ENCODE measurements at regions not wholly inside any gene's neighbourhood (a gene's known extent, or its start where the extent isn't known, plus 50 kb on each side); places are given as distances from the start of the nearest gene placed in this dataset.
"Not testable (repeated sequence)": the region's sequence is repeated elsewhere in the genome, so short reads cannot be mapped to it uniquely, and the experiment has no call there.

GRCh38 chr13:18698332-18698731 is 483.3 kb downstream of the TUBA3C start:
- DNase-seq (ENCODE audit: low read depth in 6 of 9, low spot score in 9 of 9); H3K36me3 ChIP-seq (ENCODE audit: control insufficient read depth in 2 of 2, insufficient read depth in 2 of 2, low read length in 1 of 2); H3K4me1 ChIP-seq (ENCODE audit: control insufficient read depth in 2 of 2, insufficient read depth in 2 of 2, low read length in 2 of 2); H3K27ac ChIP-seq (ENCODE audit: low read depth in 1 of 2, low read length in 1 of 2); H3K9me3 ChIP-seq (ENCODE audit: control insufficient read depth in 2 of 2, insufficient read depth in 1 of 2, low read length in 1 of 2); H3K4me3 ChIP-seq (ENCODE audit: low read length in 2 of 2); H3K27me3 ChIP-seq (ENCODE audit: control insufficient read depth in 2 of 2, insufficient read depth in 1 of 2, low read length in 1 of 2): not testable (repeated sequence)
- WGBS = 66% methylated on average over 3 of the region's 3 CpGs

DNA sequence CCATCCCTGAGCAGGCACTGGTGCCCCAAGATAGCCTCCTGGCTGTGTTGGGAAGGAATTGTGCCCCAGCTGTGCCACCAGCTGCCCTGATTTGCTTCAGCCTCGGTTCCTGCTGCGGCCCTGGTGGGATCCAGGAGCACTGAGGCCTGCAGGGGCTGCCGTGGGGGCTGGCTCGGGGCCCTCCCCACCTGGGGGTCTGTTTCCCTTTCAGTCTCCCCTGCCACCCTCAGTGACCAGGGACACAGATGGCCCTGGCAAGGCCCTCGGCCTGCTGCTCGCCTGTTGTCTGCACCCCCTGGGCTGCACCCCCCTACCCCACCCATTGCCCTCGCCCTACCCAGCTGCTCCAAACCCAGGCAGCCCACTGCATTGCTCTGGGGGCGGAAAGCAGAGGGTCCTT is 483.8 kb downstream of the TUBA3C start:
- DNase-seq (ENCODE audit: low read depth in 6 of 9, low spot score in 9 of 9); H3K4me3 ChIP-seq (ENCODE audit: low read length in 2 of 2): not testable (repeated sequence)

GRCh38 chr13:18697221-18697620 is 484.4 kb downstream of the TUBA3C start:
- 92% methylated on average over 21 of the region's 21 CpGs for WGBS
- DNase-seq (ENCODE audit: low read depth in 6 of 9, low spot score in 9 of 9); H3K4me1 ChIP-seq (ENCODE audit: control insufficient read depth in 2 of 2, insufficient read depth in 2 of 2, low read length in 2 of 2); H3K9me3 ChIP-seq (ENCODE audit: control insufficient read depth in 2 of 2, insufficient read depth in 1 of 2, low read length in 1 of 2); H3K27ac ChIP-seq (ENCODE audit: low read depth in 1 of 2, low read length in 1 of 2); H3K27me3 ChIP-seq (ENCODE audit: control insufficient read depth in 2 of 2, insufficient read depth in 1 of 2, low read length in 1 of 2); H3K4me3 ChIP-seq (ENCODE audit: low read length in 2 of 2); H3K36me3 ChIP-seq (ENCODE audit: control insufficient read depth in 2 of 2, insufficient read depth in 2 of 2, low read length in 1 of 2): not testable (repeated sequence)

More for the DNA sequence above, 483.8 kb downstream of the TUBA3C start:
- not testable (repeated sequence) for H3K4me1 ChIP-seq (ENCODE audit: control insufficient read depth in 2 of 2, insufficient read depth in 2 of 2, low read length in 2 of 2); H3K27ac ChIP-seq (ENCODE audit: low read depth in 1 of 2, low read length in 1 of 2); H3K36me3 ChIP-seq (ENCODE audit: control insufficient read depth in 2 of 2, insufficient read depth in 2 of 2, low read length in 1 of 2); H3K27me3 ChIP-seq (ENCODE audit: control insufficient read depth in 2 of 2, insufficient read depth in 1 of 2, low read length in 1 of 2); H3K9me3 ChIP-seq (ENCODE audit: control insufficient read depth in 2 of 2, insufficient read depth in 1 of 2, low read length in 1 of 2)
- 78% methylated on average over 8 of the region's 8 CpGs for WGBS

DNA sequence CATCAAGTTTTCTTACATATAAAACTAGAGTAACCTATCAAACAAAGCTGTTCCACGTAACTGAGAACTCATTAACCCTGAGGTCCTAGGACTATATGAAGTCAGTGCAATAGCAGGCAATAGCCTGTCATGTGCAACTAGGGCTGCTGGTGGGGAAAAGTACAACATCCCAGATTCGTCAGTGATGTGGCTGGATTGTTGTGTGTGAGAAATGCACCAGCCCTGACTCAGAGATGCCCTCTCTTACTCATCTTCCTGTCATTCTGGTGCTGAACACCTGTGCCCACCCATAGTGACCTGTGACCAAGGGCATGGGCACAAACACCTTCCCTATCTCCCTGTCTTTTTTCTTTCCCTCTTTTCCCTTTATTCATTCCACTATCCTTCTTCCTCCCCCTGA is 504.2 kb downstream of the TUBA3C start:
- H3K27me3 ChIP-seq (ENCODE audit: control insufficient read depth in 2 of 2, insufficient read depth in 1 of 2, low read length in 1 of 2); H3K27ac ChIP-seq (ENCODE audit: low read depth in 1 of 2, low read length in 1 of 2); H3K36me3 ChIP-seq (ENCODE audit: control insufficient read depth in 2 of 2, insufficient read depth in 2 of 2, low read length in 1 of 2); DNase-seq (ENCODE audit: low read depth in 6 of 9, low spot score in 9 of 9); H3K4me3 ChIP-seq (ENCODE audit: low read length in 2 of 2); H3K9me3 ChIP-seq (ENCODE audit: control insufficient read depth in 2 of 2, insufficient read depth in 1 of 2, low read length in 1 of 2); H3K4me1 ChIP-seq (ENCODE audit: control insufficient read depth in 2 of 2, insufficient read depth in 2 of 2, low read length in 2 of 2): not testable (repeated sequence)
- WGBS = 52% methylated on average over 2 of the region's 2 CpGs

- H3K27me3 ChIP-seq (ENCODE audit: control insufficient read depth in 2 of 2, insufficient read depth in 1 of 2, low read length in 1 of 2); H3K4me1 ChIP-seq (ENCODE audit: control insufficient read depth in 2 of 2, insufficient read depth in 2 of 2, low read length in 2 of 2); H3K27ac ChIP-seq (ENCODE audit: low read depth in 1 of 2, low read length in 1 of 2); H3K9me3 ChIP-seq (ENCODE audit: control insufficient read depth in 2 of 2, insufficient read depth in 1 of 2, low read length in 1 of 2); H3K4me3 ChIP-seq (ENCODE audit: low read length in 2 of 2); H3K36me3 ChIP-seq (ENCODE audit: control insufficient read depth in 2 of 2, insufficient read depth in 2 of 2, low read length in 1 of 2); DNase-seq (ENCODE audit: low read depth in 6 of 9, low spot score in 9 of 9): not testable (repeated sequence)
- WGBS = 75% methylated on average over 2 of the region's 2 CpGs
These were observed 506.4 kb downstream of the TUBA3C start for GRCh38 chr13:18675268-18675667.

DNA sequence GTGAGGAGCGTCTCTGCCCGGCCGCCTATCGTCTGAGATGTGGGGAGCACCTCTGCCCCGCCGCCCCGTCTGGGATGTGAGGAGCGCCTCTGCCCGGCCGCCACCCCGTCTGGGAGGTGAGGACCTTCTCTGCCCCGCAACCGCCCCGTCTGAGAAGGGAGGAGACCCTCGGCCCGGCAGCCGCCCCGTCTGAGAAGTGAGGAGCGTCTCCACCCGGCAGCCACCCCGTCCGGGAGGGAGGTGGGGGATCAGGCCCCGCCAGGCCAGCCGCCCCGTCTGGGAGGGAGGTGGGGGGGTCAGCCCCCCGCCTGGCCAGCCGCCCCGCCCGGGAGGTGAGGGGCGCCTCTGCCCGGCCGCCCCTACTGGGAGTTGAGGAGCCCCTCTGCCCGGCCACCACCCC is 507.8 kb downstream of the TUBA3C start:
- not testable (repeated sequence) for H3K4me3 ChIP-seq (ENCODE audit: low read length in 2 of 2); H3K9me3 ChIP-seq (ENCODE audit: control insufficient read depth in 2 of 2, insufficient read depth in 1 of 2, low read length in 1 of 2); DNase-seq (ENCODE audit: low read depth in 6 of 9, low spot score in 9 of 9); H3K4me1 ChIP-seq (ENCODE audit: control insufficient read depth in 2 of 2, insufficient read depth in 2 of 2, low read length in 2 of 2); H3K27me3 ChIP-seq (ENCODE audit: control insufficient read depth in 2 of 2, insufficient read depth in 1 of 2, low read length in 1 of 2); H3K27ac ChIP-seq (ENCODE audit: low read depth in 1 of 2, low read length in 1 of 2); H3K36me3 ChIP-seq (ENCODE audit: control insufficient read depth in 2 of 2, insufficient read depth in 2 of 2, low read length in 1 of 2)
- 94% methylated on average over 32 of the region's 33 CpGs for WGBS

GRCh38 chr13:18666585-18666984 is 515.0 kb downstream of the TUBA3C start:
- not testable (repeated sequence) for H3K4me3 ChIP-seq (ENCODE audit: low read length in 2 of 2); H3K36me3 ChIP-seq (ENCODE audit: control insufficient read depth in 2 of 2, insufficient read depth in 2 of 2, low read length in 1 of 2); H3K9me3 ChIP-seq (ENCODE audit: control insufficient read depth in 2 of 2, insufficient read depth in 1 of 2, low read length in 1 of 2); H3K4me1 ChIP-seq (ENCODE audit: control insufficient read depth in 2 of 2, insufficient read depth in 2 of 2, low read length in 2 of 2); DNase-seq (ENCODE audit: low read depth in 6 of 9, low spot score in 9 of 9); H3K27ac ChIP-seq (ENCODE audit: low read depth in 1 of 2, low read length in 1 of 2); H3K27me3 ChIP-seq (ENCODE audit: control insufficient read depth in 2 of 2, insufficient read depth in 1 of 2, low read length in 1 of 2)
- WGBS = 92% methylated on average over 16 of the region's 16 CpGs

DNA sequence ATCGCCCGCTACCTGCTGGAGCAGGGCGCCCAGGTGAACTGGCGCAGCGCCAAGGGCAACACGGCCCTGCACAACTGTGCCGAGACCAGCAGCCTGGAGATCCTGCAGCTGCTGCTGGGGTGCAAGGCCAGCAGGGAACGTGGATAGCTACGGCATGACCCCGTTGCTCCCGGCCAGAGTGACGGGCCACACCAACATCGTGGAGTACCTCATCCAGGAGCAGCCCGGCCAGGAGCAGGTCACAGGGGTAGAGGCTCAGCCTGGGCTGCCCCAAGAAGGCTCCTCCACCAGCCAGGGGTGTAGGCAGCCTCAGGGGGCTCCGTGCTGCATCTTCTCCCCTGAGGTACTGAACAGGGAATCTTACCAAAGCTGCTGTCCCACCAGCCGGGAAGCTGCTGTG is 515.9 kb downstream of the TUBA3C start:
- not testable (repeated sequence) for H3K4me3 ChIP-seq (ENCODE audit: low read length in 2 of 2); H3K36me3 ChIP-seq (ENCODE audit: control insufficient read depth in 2 of 2, insufficient read depth in 2 of 2, low read length in 1 of 2); H3K4me1 ChIP-seq (ENCODE audit: control insufficient read depth in 2 of 2, insufficient read depth in 2 of 2, low read length in 2 of 2); H3K27me3 ChIP-seq (ENCODE audit: control insufficient read depth in 2 of 2, insufficient read depth in 1 of 2, low read length in 1 of 2); H3K27ac ChIP-seq (ENCODE audit: low read depth in 1 of 2, low read length in 1 of 2); H3K9me3 ChIP-seq (ENCODE audit: control insufficient read depth in 2 of 2, insufficient read depth in 1 of 2, low read length in 1 of 2); DNase-seq (ENCODE audit: low read depth in 6 of 9, low spot score in 9 of 9)
- 92% methylated on average over 11 of the region's 16 CpGs for WGBS

GRCh38 chr13:18665124-18665523 is 516.5 kb downstream of the TUBA3C start:
- H3K9me3 ChIP-seq (ENCODE audit: control insufficient read depth in 2 of 2, insufficient read depth in 1 of 2, low read length in 1 of 2); H3K4me3 ChIP-seq (ENCODE audit: low read length in 2 of 2); H3K4me1 ChIP-seq (ENCODE audit: control insufficient read depth in 2 of 2, insufficient read depth in 2 of 2, low read length in 2 of 2); H3K27me3 ChIP-seq (ENCODE audit: control insufficient read depth in 2 of 2, insufficient read depth in 1 of 2, low read length in 1 of 2); DNase-seq (ENCODE audit: low read depth in 6 of 9, low spot score in 9 of 9); H3K27ac ChIP-seq (ENCODE audit: low read depth in 1 of 2, low read length in 1 of 2); H3K36me3 ChIP-seq (ENCODE audit: control insufficient read depth in 2 of 2, insufficient read depth in 2 of 2, low read length in 1 of 2): not testable (repeated sequence)
- WGBS = 88% methylated on average over 46 of the region's 46 CpGs

- WGBS = no CpG with 5 or more reads among the region's 1 CpG
- H3K9me3 ChIP-seq (ENCODE audit: control insufficient read depth in 2 of 2, insufficient read depth in 1 of 2, low read length in 1 of 2); H3K4me1 ChIP-seq (ENCODE audit: control insufficient read depth in 2 of 2, insufficient read depth in 2 of 2, low read length in 2 of 2); H3K36me3 ChIP-seq (ENCODE audit: control insufficient read depth in 2 of 2, insufficient read depth in 2 of 2, low read length in 1 of 2); H3K4me3 ChIP-seq (ENCODE audit: low read length in 2 of 2); H3K27me3 ChIP-seq (ENCODE audit: control insufficient read depth in 2 of 2, insufficient read depth in 1 of 2, low read length in 1 of 2); H3K27ac ChIP-seq (ENCODE audit: low read depth in 1 of 2, low read length in 1 of 2); DNase-seq (ENCODE audit: low read depth in 6 of 9, low spot score in 9 of 9): not testable (repeated sequence)
These were observed 518.4 kb downstream of the TUBA3C start for GRCh38 chr13:18663222-18663621.

All from thymus (tissue), 11 donors.